HG03060 (cell line): ENCODE measurements at regions not wholly inside any gene's neighbourhood (a gene's known extent, or its start where the extent isn't known, plus 50 kb on each side); places are given as distances from the start of the nearest gene placed in this dataset.

Experiments used
- ATAC-seq: cut with Tn5 transposase; IDR thresholded peaks from one replicate; pipeline ENCODE4 v1.9.1; 2021; ENCODE audit warnings: low read depth, moderate number of reproducible peaks; ENCODE audit not compliant: unreplicated experiment

GRCh38 chr3:106247902-106248684 lies 379.3 kb upstream of the CBLB start:
- no peak for ATAC-seq

- no peak for ATAC-seq
Observed at GRCh38 chr3:106249159-106249558, 380.3 kb upstream of the CBLB start.

GRCh38 chr3:106249981-106250380 lies 381.2 kb upstream of the CBLB start:
- ATAC-seq: no peak

- ATAC-seq: no peak
Observed at GRCh38 chr3:106251160-106251892, 382.5 kb upstream of the CBLB start.

GRCh38 chr3:106255870-106256248 lies 387.0 kb upstream of the CBLB start:
- peak; percentile 86 for ATAC-seq

- ATAC-seq: peak; percentile 13
Observed at GRCh38 chr3:106256249-106256957, 387.6 kb upstream of the CBLB start.

GRCh38 chr3:106257172-106257571 lies 388.4 kb upstream of the CBLB start:
- no peak for ATAC-seq

- no peak for ATAC-seq
Observed at GRCh38 chr3:106261396-106261795, 392.6 kb upstream of the CBLB start.

GRCh38 chr3:106261915-106262683 lies 393.3 kb upstream of the CBLB start:
- ATAC-seq: no peak

- no peak for ATAC-seq
Observed at GRCh38 chr3:106263011-106263410, 394.2 kb upstream of the CBLB start.

GRCh38 chr3:106263546-106263945 lies 394.7 kb upstream of the CBLB start:
- ATAC-seq: no peak

- no peak for ATAC-seq
Observed at GRCh38 chr3:106265704-106266103, 396.9 kb upstream of the CBLB start.

GRCh38 chr3:106268696-106269095 lies 399.9 kb upstream of the CBLB start:
- no peak for ATAC-seq

- ATAC-seq: no peak
Observed at GRCh38 chr3:106272302-106272701, 403.5 kb upstream of the CBLB start.

GRCh38 chr3:106275592-106275991 lies 406.8 kb upstream of the CBLB start:
- ATAC-seq: no peak

GRCh38 chr3:106276151-106276550 lies 407.3 kb upstream of the CBLB start:
- no peak for ATAC-seq

GRCh38 chr3:106276755-106277612 lies 408.2 kb upstream of the CBLB start:
- no peak for ATAC-seq

- no peak for ATAC-seq
Observed at GRCh38 chr3:106277731-106278130, 408.9 kb upstream of the CBLB start.

- ATAC-seq: no peak
Observed at GRCh38 chr3:106281221-106281620, 412.4 kb upstream of the CBLB start.

GRCh38 chr3:106282943-106283342 lies 414.1 kb upstream of the CBLB start:
- no peak for ATAC-seq
